ENCODE measurements at regions not wholly inside any gene's neighbourhood (a gene's known extent, or its start where the extent isn't known, plus 50 kb on each side); places are given as distances from the start of the nearest gene placed in this dataset.
"Not testable (repeated sequence)": the region's sequence is repeated elsewhere in the genome, so short reads cannot be mapped to it uniquely, and the experiment has no call there.

- not testable (repeated sequence) for TF ChIP-seq CTCF, POLR2A (IDR thresholded peaks at IDR 0.05)
These were observed 105.2 kb upstream of the BASP1 start for GRCh38 chr5:17112091-17112716.
